DMS79 treated with DMSO at 0.1 percent for 48 hours (cell line): ENCODE measurements at regions not wholly inside any gene's neighbourhood (a gene's known extent, or its start where the extent isn't known, plus 50 kb on each side); places are given as distances from the start of the nearest gene placed in this dataset.
"Not testable (repeated sequence)": the region's sequence is repeated elsewhere in the genome, so short reads cannot be mapped to it uniquely, and the experiment has no call there.

ENCODE experiments used
- DNase-seq: peaks from one replicate; lab custom pipeline; 2025; lab: John Stamatoyannopoulos, UW

- DNase-seq: no peak
Observed at GRCh38 chr14:104250175-104250574, 111.8 kb downstream of the KIF26A start.

GRCh38 chr14:104252256-104253215, 114.1 kb downstream of the KIF26A start:
- DNase-seq: no peak

GRCh38 chr14:104253223-104253822, 114.9 kb downstream of the KIF26A start:
- no peak for DNase-seq

GRCh38 chr14:104253901-104254353, 115.5 kb downstream of the KIF26A start:
- DNase-seq: no peak

GRCh38 chr14:104254735-104255400, 116.5 kb downstream of the KIF26A start:
- no peak for DNase-seq

- DNase-seq: no peak
Observed at GRCh38 chr14:104256025-104256424, 117.6 kb downstream of the KIF26A start.

GRCh38 chr14:104262515-104263514, 124.4 kb downstream of the KIF26A start:
- no peak for DNase-seq

GRCh38 chr14:104263675-104264358, 125.4 kb downstream of the KIF26A start:
- no peak for DNase-seq

GRCh38 chr14:104264495-104265265, 126.3 kb downstream of the KIF26A start:
- no peak for DNase-seq

GRCh38 chr14:104265918-104266630, 127.7 kb downstream of the KIF26A start:
- DNase-seq: no peak

GRCh38 chr14:104266631-104267575, 128.5 kb downstream of the KIF26A start:
- DNase-seq: no peak

- no peak for DNase-seq
Observed at GRCh38 chr14:104267895-104268294, 129.5 kb downstream of the KIF26A start.

- DNase-seq: no peak
Observed at GRCh38 chr14:104268295-104268694, 129.9 kb downstream of the KIF26A start.

- no peak for DNase-seq
Observed at GRCh38 chr14:104268725-104269436, 130.5 kb downstream of the KIF26A start.

- not testable (repeated sequence) for DNase-seq
Observed at GRCh38 chr14:104269511-104270241, 131.3 kb downstream of the KIF26A start.

GRCh38 chr14:104271391-104271790, 133.0 kb downstream of the KIF26A start:
- no peak for DNase-seq

- DNase-seq: no peak
Observed at GRCh38 chr14:104274806-104275205, 136.4 kb downstream of the KIF26A start.
